HG03064 (cell line): ENCODE measurements at regions not wholly inside any gene's neighbourhood (a gene's known extent, or its start where the extent isn't known, plus 50 kb on each side); places are given as distances from the start of the nearest gene placed in this dataset.
"Not testable (repeated sequence)": the region's sequence is repeated elsewhere in the genome, so short reads cannot be mapped to it uniquely, and the experiment has no call there.

Experiments used
- ATAC-seq: cut with Tn5 transposase; IDR thresholded peaks from one replicate; pipeline ENCODE4 v1.9.1; 2021; ENCODE audit warnings: low read depth; ENCODE audit not compliant: unreplicated experiment

DNA sequence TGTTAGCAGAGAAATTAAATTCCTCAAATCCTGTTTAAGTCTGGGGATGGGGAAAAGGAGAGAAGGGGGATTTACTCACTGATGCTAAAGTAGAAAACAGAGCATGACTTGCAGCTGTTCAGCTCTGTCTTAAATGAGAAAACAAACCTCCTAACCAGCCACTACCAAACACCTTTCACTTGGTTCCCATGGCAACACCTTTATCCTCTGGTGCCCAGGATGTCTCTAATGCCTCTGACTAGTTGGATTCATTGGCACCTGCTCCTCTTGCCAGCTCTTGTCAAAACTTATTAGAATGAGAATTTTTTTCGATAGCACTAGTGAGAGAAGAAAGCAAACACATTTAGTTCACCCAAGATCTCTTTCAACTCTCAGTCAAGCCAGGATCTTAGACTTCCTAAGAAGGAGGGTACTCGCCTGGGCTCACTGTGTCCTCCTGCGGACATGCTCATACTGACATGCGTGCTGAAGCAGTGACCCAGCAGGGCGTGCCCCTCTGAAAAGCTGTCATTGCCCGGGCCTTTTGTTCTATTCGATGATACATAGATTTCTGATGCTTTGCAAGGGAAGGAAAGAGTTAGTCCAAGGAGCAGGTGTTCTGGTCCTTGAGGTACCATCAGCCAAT lies 656.0 kb upstream of the CELF4 start:
- ATAC-seq: no peak

DNA sequence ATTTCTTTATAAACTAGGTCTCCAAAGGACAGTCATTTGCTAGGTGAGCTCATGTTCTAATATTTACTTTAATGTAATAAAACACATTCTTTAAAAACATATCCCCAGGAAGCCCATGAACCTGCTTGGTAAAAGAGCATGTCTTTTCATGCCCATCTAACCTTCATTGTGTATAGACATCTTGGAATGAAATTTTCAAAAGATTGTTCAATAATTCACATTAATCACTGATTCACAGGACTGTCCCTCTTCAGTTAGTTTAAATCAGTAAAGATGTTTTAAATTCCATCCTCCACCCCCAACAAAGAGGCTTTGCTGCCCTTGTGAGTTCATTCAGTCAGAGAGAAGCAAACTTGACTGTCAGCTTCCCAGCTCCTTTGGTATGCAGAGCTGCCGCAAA lies 633.4 kb upstream of the CELF4 start:
- ATAC-seq: no peak

DNA sequence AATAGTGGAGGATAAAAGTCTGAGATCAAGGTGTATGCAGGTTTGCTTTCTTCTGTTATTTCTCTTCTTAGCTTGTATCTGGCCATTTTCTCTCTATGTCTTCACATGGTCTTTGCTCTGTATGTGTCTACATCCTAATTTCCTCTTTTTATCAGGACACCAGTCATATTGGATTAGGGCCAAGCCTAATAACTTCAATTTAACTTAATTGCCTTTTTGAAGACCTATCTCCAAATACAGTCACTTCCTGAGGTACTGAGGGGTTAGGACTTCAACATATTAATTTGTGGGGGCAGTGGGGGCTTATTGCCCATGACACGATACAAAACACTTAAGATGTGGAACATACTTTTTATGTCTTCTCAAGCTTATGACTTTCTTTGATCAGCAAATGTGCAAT lies 632.9 kb upstream of the CELF4 start:
- no peak for ATAC-seq

GRCh38 chr18:38186491-38186890 lies 620.9 kb upstream of the CELF4 start:
- no peak for ATAC-seq

DNA sequence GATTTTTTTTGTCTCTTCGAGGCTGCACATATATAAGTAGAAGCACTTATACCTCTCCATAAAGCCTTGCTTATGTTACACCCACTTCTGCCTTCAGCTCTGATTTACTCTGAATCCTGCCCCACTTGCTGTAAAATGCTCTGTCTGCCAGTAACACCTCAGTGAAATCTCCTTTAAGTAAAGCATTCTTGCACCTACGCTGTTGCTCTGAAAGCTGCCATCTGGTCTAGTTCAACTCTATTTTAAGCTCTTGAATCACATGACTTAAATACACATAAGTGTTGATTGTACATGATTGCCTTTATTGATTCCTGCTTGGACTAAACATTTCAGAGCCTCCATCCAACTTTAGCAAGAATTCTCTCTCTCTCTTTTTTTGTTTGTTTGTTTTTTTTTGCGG lies 609.0 kb upstream of the CELF4 start:
- no peak for ATAC-seq

DNA sequence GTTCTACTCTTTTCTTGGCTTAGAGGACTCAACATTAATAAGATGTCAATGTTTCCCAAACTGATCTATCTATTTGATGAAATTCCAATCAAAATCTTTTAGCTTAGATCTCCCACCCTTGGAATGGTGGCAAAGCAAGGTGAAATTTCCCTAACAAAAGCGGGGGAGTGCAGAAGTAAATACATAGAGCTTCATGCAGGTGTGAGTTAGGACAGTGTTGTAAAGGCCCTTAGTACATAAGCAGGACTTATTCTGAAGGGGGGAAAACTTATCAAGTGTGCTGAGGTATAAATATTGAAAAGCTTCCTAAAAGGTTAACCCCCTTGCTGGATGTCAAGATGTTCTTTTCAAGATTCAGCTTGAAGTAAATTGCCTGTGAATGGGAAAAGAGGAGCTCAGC lies 608.6 kb upstream of the CELF4 start:
- ATAC-seq: no peak

- no peak for ATAC-seq
Measured at GRCh38 chr18:38170845-38171244, 605.2 kb upstream of the CELF4 start.

DNA sequence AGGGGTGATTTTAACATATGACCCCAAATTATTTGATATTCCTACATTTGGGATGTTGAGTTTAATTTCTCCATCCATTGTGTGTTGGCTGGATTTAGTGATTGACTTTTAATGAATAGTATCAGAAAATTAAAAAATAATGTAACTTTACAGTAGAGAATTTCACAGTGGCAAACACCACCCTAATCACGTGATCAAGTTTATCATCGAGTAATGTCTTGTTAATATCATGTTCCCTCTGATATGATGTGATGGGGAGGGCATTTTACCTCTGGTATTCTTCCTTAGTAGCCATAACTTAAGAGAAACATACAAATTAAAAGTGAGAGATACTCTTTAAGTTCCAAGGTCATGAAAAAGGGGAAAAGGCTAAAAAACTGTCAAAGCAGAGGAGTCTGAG lies 602.0 kb upstream of the CELF4 start:
- ATAC-seq: no peak

DNA sequence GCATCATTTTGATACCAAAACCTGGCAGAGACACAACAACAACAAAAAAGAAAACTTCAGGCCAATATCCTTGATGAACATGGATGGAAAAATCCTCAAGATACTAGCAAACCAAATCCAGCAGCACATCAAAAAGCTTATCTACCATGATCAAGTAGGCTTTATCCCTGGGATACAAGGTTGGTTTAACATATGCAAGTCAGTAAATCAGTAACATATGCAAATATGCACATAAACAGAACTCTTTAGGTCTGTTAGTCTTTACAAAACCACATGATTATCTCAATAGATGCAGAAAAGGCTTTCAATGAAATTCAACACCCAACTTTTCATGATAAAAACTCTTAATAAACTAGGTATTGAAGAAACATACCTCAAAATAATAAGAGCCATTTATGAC lies 587.5 kb upstream of the CELF4 start:
- not testable (repeated sequence) for ATAC-seq

DNA sequence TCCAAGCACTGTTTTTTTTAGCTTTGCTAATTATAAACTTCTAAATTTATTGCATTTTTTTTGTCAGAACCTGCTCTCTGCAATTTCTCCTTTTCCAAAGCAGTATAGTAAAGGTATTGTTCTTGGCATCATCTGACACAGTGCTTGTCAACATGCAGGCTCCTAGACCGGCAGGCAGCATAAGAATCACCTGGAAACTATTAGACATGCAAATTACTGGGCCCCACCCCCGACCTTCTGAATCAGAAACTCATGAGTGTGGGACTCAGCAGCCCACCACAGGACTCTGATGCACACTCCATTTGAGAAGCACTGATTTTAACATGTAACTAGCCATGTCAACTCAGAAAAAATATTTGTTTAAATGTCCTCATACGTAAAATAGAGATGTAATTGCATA lies 551.1 kb upstream of the CELF4 start:
- no peak for ATAC-seq

- no peak for ATAC-seq
Measured at GRCh38 chr18:38115201-38115600, 549.6 kb upstream of the CELF4 start.

DNA sequence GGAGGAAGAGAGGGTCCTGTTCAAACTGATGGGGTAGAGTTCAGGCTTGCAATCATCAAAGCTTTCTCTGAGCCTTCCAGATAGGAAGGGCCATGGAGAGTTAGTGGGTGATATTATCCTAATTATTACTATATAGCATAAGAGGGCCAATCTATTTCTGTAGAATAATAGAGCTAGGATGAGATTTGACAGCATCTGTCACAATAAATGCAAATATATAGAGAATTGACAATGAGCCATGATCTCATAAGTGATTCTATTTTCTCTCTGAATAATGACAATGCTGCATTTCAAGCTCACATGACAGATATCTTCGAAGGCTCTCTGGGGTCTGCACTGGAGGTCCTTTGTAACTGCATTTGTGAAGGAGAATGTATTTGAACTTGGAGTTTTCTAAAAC lies 521.9 kb upstream of the CELF4 start:
- ATAC-seq: no peak

DNA sequence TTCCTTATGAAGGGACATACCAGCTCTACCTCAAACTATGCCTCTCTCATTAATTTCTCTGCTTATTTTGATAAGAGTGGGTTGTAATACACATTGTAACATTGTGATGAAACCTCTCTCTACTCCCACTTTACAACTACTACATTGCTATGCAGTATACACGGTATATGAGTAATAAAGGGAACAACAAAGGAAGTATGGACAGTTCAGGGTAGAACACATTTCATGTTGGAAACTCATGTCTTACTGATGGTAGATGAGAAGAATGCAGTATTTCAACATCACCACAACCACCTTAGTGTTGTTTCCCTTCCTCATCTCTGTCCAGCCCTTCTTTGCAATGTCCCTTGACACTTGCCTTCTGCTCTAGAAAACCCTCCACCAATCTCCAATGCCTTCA lies 515.9 kb upstream of the CELF4 start:
- no peak for ATAC-seq

GRCh38 chr18:38077229-38077628 lies 511.6 kb upstream of the CELF4 start:
- no peak for ATAC-seq

GRCh38 chr18:38076346-38077070 lies 510.9 kb upstream of the CELF4 start:
- no peak for ATAC-seq

DNA sequence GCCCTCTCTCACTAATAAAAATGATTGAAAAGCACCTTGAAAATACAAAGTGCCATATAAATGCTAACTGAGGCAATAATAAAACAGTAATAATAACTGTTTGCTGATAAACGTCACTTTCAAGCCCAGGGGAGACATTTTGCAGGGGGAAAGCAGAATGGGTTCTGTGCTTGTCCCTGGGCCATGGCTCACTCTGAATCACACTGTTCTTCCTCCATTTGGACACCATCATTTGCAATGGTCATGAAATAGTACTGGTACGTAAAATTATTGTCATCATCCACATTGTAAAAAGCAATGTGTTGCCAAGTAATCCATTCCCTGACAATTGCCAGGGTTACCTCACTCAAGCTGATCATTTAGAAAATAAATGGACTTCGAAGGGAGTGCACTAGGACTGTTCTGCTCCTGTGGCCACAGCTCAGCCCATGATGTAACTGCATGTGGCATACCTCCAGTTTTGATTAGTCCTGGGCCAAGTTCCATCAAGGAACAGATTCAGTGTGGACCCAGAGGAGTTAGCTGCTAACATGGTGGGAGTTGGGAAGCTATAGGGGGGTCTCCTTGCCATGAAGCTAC lies 508.8 kb upstream of the CELF4 start:
- ATAC-seq: no peak

DNA sequence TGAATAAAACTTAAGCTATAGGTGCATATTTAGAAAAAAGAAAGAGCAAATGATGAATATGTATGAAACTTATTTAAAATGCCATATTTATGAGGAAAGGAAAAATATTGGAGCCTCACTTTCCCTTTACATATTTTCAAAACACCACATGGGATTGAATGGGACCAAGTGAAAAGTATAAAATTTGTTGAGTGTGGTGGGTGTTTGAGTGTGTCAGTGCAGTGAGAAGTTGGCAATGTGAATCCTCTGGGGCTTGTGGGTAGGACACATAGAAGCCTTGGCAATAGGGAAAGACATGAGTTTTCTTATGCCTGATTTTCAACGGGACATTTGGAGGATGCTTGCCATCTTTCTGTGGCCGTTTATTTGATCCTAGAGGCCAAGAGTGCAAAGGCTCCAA lies 502.2 kb upstream of the CELF4 start:
- ATAC-seq: no peak

GRCh38 chr18:38067086-38067485 lies 501.5 kb upstream of the CELF4 start:
- ATAC-seq: no peak

DNA sequence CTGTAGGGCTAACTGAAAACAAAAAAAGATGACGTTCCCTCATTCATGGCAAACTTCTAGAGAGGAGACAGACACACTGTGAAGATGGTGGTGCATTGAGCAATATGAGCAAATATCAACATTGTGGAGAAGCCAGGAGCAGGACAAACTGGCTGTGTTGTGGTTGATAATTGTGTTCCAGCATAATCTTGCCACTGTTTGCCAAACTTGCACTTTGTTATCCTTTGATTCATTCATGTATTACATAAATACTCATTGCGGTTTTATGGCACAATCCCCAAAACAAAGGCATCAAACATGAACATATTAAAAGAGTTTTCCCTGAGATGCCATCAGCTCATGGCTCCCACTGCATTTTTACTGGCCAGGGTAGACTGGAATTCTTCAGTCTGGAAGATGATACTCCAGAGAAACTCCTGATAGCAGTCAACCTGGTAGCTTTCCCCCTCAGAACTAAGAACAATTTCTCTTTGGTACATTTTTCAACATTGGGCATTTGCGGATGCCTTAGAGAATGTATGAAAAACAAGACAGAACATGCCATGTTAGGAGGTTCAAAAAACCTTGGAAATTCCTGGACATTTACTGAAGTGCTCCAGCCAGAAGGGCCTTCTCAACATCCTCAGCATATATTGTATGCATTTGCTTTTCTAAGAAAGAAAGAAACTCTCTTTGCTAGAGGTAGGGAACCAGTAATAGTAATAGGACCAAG lies 487.4 kb upstream of the CELF4 start:
- no peak for ATAC-seq

- no peak for ATAC-seq
Measured at GRCh38 chr18:38047820-38048219, 482.2 kb upstream of the CELF4 start.

DNA sequence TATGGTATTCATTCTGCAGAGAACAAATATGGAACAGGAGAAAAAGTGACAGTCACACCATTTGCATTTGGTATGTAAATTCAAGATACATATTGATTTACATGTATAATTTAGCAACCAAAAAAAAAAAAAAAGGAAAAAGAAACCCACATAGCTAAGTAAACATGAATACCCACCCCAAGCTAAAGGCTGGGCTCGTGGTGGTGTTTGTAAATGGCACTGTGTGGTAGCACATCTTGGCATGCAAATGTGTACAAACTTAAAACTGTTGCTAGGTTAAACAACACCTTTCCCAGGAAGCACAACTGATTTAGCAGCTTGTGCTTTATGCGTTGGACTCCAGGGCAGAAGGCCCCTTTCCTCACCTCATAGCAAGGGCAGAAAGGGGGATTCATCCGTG lies 481.1 kb upstream of the CELF4 start:
- ATAC-seq: no peak

DNA sequence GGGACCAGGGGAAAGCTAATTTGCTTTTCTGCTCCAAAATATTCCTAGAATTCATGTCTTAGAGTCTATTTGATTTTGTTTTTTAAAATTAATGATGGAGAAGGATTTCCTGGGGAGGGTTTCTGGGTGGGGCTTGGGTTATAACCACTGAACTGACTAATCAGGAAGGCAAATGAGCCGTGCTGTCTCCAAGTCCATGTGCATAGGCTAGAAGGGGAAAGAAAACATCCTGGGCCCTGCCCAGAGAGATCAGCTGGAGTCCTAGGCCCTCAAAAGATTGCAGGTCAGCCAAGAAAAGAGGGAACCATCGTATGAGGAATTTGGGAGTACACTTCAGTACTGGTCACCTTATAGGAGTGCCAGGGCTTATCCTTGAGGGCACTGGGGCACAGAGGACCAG lies 480.2 kb upstream of the CELF4 start:
- ATAC-seq: no peak
